HK-2 (cell line): ENCODE measurements at regions not wholly inside any gene's neighbourhood (a gene's known extent, or its start where the extent isn't known, plus 50 kb on each side); places are given as distances from the start of the nearest gene placed in this dataset.

Experiments used
- DNase-seq: peaks from one replicate; pipeline ENCODE4 v3.0.0-alpha.2; 2018; ENCODE audit not compliant: unreplicated experiment

DNA sequence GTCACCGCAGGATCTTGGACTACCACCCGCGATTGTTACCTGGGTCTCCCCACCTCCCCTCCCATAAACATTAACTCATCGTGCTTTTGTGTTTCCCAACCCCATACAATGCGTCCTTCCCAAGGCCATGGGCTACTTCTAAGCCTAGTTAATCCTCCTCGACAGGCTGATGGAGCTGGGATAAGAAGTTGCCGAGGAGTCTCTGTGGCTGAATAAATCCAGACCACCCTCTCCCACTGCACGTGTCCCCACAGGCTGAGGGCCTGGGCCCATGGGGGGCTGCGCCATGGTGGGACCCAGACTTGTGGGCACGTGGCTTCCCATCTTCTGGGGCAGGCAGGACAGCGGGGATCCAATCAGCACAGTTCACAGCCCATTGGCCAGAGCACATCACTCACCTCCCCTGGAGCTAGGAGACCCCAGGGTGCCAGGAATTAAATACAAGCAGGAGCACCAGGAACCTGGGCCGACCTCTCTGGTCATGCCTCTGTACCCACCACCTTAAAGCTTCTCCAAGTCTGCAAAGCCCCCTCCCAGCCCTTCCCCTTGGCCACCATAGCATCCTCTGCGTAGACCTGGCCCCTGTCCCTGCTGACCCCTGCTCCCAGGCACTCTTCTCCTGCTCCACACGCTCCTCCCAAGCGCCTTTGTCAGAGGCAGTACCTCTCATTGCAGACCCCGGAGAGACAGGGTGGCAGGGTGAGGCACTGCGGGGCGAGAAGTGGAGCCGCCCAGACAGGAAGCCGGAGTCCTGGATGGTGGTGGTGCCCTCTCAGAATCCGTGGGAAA lies 51.0 kb upstream of the ID2 start:
- DNase-seq, result no peak

DNA sequence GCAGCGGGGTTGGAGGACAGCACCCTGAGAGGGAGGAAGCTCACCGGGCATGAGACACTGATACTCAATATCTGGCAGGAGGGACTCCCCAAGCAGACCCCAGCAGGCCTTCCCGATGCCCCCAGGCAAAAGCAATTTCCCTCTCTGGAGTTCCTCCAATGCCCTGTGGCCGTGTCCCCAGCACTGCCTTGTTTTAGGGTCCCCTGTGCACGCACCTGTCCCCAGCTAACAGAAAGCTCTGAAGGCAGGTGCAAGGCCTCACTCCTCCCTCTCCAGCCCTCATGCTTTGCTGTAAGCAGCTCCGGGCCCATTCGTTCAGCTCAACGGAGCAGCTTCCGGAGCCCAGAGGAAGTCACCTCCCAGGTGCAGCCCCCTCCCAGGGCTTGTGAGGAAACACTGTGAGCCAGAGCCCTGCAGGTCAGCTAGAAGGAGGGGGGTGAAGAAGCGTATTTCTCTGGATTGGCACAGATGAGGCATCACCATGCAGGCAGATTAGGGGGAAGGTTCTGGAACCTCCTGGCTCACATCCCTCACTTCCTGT lies 50.3 kb upstream of the ID2 start:
- no peak for DNase-seq
